ENCODE measurements at regions not wholly inside any gene's neighbourhood (a gene's known extent, or its start where the extent isn't known, plus 50 kb on each side); places are given as distances from the start of the nearest gene placed in this dataset.

GRCh38 chr19:27796073-27796472, 1416.9 kb downstream of the UQCRFS1 start:
- H3K9me3 ChIP-seq (ENCODE audit: control insufficient read depth, insufficient read depth, low read depth, low read length): peaks cover 3% of the 10 kb centered on the region
- ChIA-PET POLR2A (no interaction called here), CTCF (interaction anchor here (0.6 to 0.8 kb wide), 3 partner anchors 130 to 1792 kb away, joined by 3 to 4 read pairs (median 3); no protein-coding TSS in a partner anchor)
- no peak overlapping the region for H3K27ac ChIP-seq (ENCODE audit: extremely low read depth, low read depth, low read length)
- H3K4me1 ChIP-seq (ENCODE audit: control insufficient read depth, insufficient read depth, low read length): peaks cover 15% of the 10 kb centered on the region
- no peak overlapping the region for H3K4me3 ChIP-seq (ENCODE audit: low read depth, low read length)
- peaks cover 20 to 47% of the 10 kb centered on the region in 2 experiments for H3K36me3 ChIP-seq (ENCODE audit: control insufficient read depth in 2 of 2, insufficient read depth in 1 of 2, low read length in 2 of 2)
- TF ChIP-seq SCRT2 (tag by site-specific recombination; IDR thresholded peaks at IDR 0.05) (peak; percentile 87), ZNF548 (tag by site-specific recombination; IDR thresholded peaks at IDR 0.05) (no peak), ZNF404 (tag by site-specific recombination; IDR thresholded peaks at IDR 0.05) (no peak), MEIS1 (CRISPR knock-in tag; IDR thresholded peaks at IDR 0.05; ENCODE audit: borderline replicate concordance) (no peak), ZNF302 (tag by site-specific recombination; IDR thresholded peaks at IDR 0.05; ENCODE audit: low read depth) (no peak), ZNF416 (tag by site-specific recombination; IDR thresholded peaks at IDR 0.05) (no peak), SCRT1 (tag by site-specific recombination; IDR thresholded peaks at IDR 0.05; ENCODE audit: borderline replicate concordance) (peak; percentile 72; the same call in 1 of the 2 replicates), ZBTB11 (tag by site-specific recombination; conservative IDR thresholded peaks at IDR 0.05; ENCODE audit: low read depth) (no peak)

GRCh38 chr19:27795369-27795768, 1417.6 kb downstream of the UQCRFS1 start:
- Histone ChIP-seq H3K4me3 (ENCODE audit: low read depth, low read length) (no peak overlapping the region), H3K36me3 (ENCODE audit: control insufficient read depth in 2 of 2, insufficient read depth in 1 of 2, low read length in 2 of 2) (peaks cover 18 to 47% of the 10 kb centered on the region in 2 experiments), H3K9me3 (ENCODE audit: control insufficient read depth, insufficient read depth, low read depth, low read length) (peaks cover 7% of the 10 kb centered on the region), H3K4me1 (ENCODE audit: control insufficient read depth, insufficient read depth, low read length) (peaks cover 15% of the 10 kb centered on the region), H3K27ac (ENCODE audit: extremely low read depth, low read depth, low read length) (no peak overlapping the region)
- TF ChIP-seq ZNF501 (tag by site-specific recombination; IDR thresholded peaks at IDR 0.05) (no peak), IKZF3 (tag by site-specific recombination; IDR thresholded peaks at IDR 0.05) (no peak), ZNF645 (tag by site-specific recombination; IDR thresholded peaks at IDR 0.05) (no peak), ZBTB7A (tag by site-specific recombination; IDR thresholded peaks at IDR 0.05; ENCODE audit: low read depth) (no peak), ZXDB (tag by site-specific recombination; IDR thresholded peaks at IDR 0.05) (no peak), ZNF658 (tag by site-specific recombination; IDR thresholded peaks at IDR 0.05) (no peak), YY1 (tag by site-specific recombination; IDR thresholded peaks at IDR 0.05) (no peak)
- ChIA-PET CTCF (no interaction called here), POLR2A (no interaction called here)

GRCh38 chr19:27794494-27795042, 1418.4 kb downstream of the UQCRFS1 start:
- CTCF ChIA-PET: interaction anchor here (0.9 to 1.5 kb wide), 3 partner anchors 19 to 1950 kb away, joined by 3 to 6 read pairs (median 4); no protein-coding TSS in a partner anchor
- POLR2A ChIA-PET: interaction anchor here (0.5 to 2.3 kb wide), 13 partner anchors 8 to 1920 kb away, joined by 3 to 16 read pairs (median 4); partner anchors contain the start of gene C19orf12
- TF ChIP-seq KLF16 (tag by site-specific recombination; IDR thresholded peaks at IDR 0.05) (0 out of 2 replicates have a peak, but pooled peaks have one; percentile 2), ZNF324 (tag by site-specific recombination; IDR thresholded peaks at IDR 0.05) (no peak), ZNF610 (tag by site-specific recombination; IDR thresholded peaks at IDR 0.05; ENCODE audit: borderline replicate concordance) (no peak), ZNF169 (tag by site-specific recombination; IDR thresholded peaks at IDR 0.05) (no peak), SCRT2 (tag by site-specific recombination; IDR thresholded peaks at IDR 0.05) (peak; percentile 31; the same call in 1 of the 2 replicates), REST (tag by site-specific recombination; IDR thresholded peaks at IDR 0.05) (peak; percentile 99), ZNF146 (tag by site-specific recombination; IDR thresholded peaks at IDR 0.05) (no peak), ZNF280C (tag by site-specific recombination; IDR thresholded peaks at IDR 0.05) (no peak)

More at GRCh38 chr19:27794494-27795042, 1418.4 kb downstream of the UQCRFS1 start:
- Histone ChIP-seq H3K4me1 (ENCODE audit: control insufficient read depth, insufficient read depth, low read length) (peaks cover 15% of the 10 kb centered on the region), H3K36me3 (ENCODE audit: control insufficient read depth in 2 of 2, insufficient read depth in 1 of 2, low read length in 2 of 2) (peaks cover 18 to 45% of the 10 kb centered on the region in 2 experiments), H3K4me3 (ENCODE audit: low read depth, low read length) (peak overlapping the region; percentile 65), H3K27ac (ENCODE audit: extremely low read depth, low read depth, low read length) (peak overlapping the region; percentile 97), H3K9me3 (ENCODE audit: control insufficient read depth, insufficient read depth, low read depth, low read length) (peaks cover 7% of the 10 kb centered on the region)
